HCT116 (cell line): ENCODE measurements at regions not wholly inside any gene's neighbourhood (a gene's known extent, or its start where the extent isn't known, plus 50 kb on each side); places are given as distances from the start of the nearest gene placed in this dataset.

Experiments
- EGR1 ChIP-seq: IDR thresholded peaks from 2 replicates; pipeline ENCODE4 v1.6.1; 2012; ENCODE audit warnings: low read depth
- EZH2 ChIP-seq: fragments of 200-600 bp; sonication (generic); IDR thresholded peaks from 2 replicates; pipeline ENCODE4 v1.6.1; 2017; ENCODE audit warnings: antibody characterized with exemption, mixed run types
- EZH2phosphoT487 ChIP-seq: fragments of 200-600 bp; IDR thresholded peaks from 2 replicates; pipeline ENCODE4 v1.6.1; 2018; ENCODE audit warnings: antibody characterized with exemption, borderline replicate concordance
- POLR2A ChIP-seq: IDR thresholded peaks from 2 replicates; pipeline ENCODE4 v1.7.0; 2011; ENCODE audit warnings: borderline replicate concordance; ENCODE audit not compliant: insufficient read depth, insufficient read length; ENCODE audit errors: extremely low read depth
- POLR2AphosphoS5 ChIP-seq: IDR thresholded peaks from 2 replicates; pipeline ENCODE4 v1.6.1; 2011; ENCODE audit warnings: mild to moderate bottlenecking, low read depth, low read length, moderate library complexity
- RAD21 ChIP-seq: IDR thresholded peaks from 2 replicates; pipeline ENCODE4 v1.6.1; 2012; ENCODE audit warnings: low read depth, mild to moderate bottlenecking
- SRF ChIP-seq: IDR thresholded peaks from 2 replicates; pipeline ENCODE4 v1.6.1; 2012; ENCODE audit warnings: low read depth
- TCF7L2 ChIP-seq: IDR thresholded peaks from 2 replicates; pipeline ENCODE4 v1.7.0; 2011; ENCODE audit warnings: borderline replicate concordance, inconsistent platforms; ENCODE audit not compliant: insufficient read depth, insufficient read length; ENCODE audit errors: extremely low read depth
- ZFX ChIP-seq: fragments of 450-650 bp; IDR thresholded peaks from 2 replicates; pipeline ENCODE4 v1.6.1; 2017
- ZNF274 ChIP-seq: fragments of 200-500 bp; sonication (Bioruptor generic); IDR thresholded peaks from 2 replicates; pipeline ENCODE4 v1.6.1; 2014; ENCODE audit warnings: mild to moderate bottlenecking, low read depth, low read length, inconsistent platforms
- TF ChIP-seq, protein P1 (sequence below), 3 experiments: fragments of 200-600 bp in 1 of 3; sonication (generic) in 1 of 3; IDR thresholded peaks in 2 of 3; conservative IDR thresholded peaks in 1 of 3; 2 replicates each; pipeline ENCODE4 v1.5.1; 2012 to 2017; ENCODE audit warnings: low read depth in 2 of 3, low read length in 2 of 3, antibody characterized with exemption in 1 of 3, borderline replicate concordance in 1 of 3, control low read depth in 1 of 3, mild to moderate bottlenecking in 1 of 3, mixed read lengths in 1 of 3, mixed run types in 1 of 3, moderate library complexity in 1 of 3; ENCODE audit not compliant: insufficient read depth in 1 of 3
- TF ChIP-seq, protein P2 (sequence below): IDR thresholded peaks from 2 replicates; pipeline ENCODE4 v1.6.1; 2012
- TF ChIP-seq, protein P3 (sequence below): IDR thresholded peaks from 2 replicates; pipeline ENCODE4 v1.6.1; 2012; ENCODE audit warnings: low read depth
- TF ChIP-seq, protein P4 (sequence below): IDR thresholded peaks from 2 replicates; pipeline ENCODE4 v1.6.1; 2012

DNA sequence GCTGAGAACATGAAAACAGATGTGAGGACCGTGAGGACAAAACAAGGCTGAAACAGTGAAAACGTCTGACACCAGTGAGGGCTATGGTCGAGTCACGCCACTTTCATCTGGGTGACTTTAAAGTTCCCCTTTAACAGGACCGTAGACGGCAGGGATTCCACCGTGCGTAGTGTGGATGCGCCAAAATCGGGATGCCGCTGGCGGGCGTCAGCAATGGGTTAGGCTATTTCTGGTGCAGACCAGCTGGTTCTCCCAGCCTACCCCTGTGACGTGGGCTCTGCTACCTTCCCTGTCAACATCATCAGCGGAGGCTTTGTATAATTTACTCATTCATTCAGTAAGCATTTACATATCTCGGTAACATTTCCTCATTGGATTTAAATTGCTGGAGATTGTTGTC, 246.6 kb upstream of the AJAP1 start:
- TF ChIP-seq, protein P1, sequence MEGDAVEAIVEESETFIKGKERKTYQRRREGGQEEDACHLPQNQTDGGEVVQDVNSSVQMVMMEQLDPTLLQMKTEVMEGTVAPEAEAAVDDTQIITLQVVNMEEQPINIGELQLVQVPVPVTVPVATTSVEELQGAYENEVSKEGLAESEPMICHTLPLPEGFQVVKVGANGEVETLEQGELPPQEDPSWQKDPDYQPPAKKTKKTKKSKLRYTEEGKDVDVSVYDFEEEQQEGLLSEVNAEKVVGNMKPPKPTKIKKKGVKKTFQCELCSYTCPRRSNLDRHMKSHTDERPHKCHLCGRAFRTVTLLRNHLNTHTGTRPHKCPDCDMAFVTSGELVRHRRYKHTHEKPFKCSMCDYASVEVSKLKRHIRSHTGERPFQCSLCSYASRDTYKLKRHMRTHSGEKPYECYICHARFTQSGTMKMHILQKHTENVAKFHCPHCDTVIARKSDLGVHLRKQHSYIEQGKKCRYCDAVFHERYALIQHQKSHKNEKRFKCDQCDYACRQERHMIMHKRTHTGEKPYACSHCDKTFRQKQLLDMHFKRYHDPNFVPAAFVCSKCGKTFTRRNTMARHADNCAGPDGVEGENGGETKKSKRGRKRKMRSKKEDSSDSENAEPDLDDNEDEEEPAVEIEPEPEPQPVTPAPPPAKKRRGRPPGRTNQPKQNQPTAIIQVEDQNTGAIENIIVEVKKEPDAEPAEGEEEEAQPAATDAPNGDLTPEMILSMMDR (IDR thresholded peaks at IDR 0.05 in 2 of 3, conservative IDR thresholded peaks at IDR 0.05 in 1 of 3; ENCODE audit: borderline replicate concordance in 1 of 3, insufficient read depth in 1 of 3, low read depth in 2 of 3, low read length in 2 of 3) = no peak
- no peak for TF ChIP-seq EZH2
- TF ChIP-seq, protein P2, sequence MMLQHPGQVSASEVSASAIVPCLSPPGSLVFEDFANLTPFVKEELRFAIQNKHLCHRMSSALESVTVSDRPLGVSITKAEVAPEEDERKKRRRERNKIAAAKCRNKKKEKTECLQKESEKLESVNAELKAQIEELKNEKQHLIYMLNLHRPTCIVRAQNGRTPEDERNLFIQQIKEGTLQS = no peak
- TF ChIP-seq POLR2A = no peak
- TF ChIP-seq, protein P3, sequence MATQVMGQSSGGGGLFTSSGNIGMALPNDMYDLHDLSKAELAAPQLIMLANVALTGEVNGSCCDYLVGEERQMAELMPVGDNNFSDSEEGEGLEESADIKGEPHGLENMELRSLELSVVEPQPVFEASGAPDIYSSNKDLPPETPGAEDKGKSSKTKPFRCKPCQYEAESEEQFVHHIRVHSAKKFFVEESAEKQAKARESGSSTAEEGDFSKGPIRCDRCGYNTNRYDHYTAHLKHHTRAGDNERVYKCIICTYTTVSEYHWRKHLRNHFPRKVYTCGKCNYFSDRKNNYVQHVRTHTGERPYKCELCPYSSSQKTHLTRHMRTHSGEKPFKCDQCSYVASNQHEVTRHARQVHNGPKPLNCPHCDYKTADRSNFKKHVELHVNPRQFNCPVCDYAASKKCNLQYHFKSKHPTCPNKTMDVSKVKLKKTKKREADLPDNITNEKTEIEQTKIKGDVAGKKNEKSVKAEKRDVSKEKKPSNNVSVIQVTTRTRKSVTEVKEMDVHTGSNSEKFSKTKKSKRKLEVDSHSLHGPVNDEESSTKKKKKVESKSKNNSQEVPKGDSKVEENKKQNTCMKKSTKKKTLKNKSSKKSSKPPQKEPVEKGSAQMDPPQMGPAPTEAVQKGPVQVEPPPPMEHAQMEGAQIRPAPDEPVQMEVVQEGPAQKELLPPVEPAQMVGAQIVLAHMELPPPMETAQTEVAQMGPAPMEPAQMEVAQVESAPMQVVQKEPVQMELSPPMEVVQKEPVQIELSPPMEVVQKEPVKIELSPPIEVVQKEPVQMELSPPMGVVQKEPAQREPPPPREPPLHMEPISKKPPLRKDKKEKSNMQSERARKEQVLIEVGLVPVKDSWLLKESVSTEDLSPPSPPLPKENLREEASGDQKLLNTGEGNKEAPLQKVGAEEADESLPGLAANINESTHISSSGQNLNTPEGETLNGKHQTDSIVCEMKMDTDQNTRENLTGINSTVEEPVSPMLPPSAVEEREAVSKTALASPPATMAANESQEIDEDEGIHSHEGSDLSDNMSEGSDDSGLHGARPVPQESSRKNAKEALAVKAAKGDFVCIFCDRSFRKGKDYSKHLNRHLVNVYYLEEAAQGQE = no peak
- TF ChIP-seq EGR1 = no peak
- TF ChIP-seq EZH2phosphoT487 = no peak
- TF ChIP-seq, protein P4, sequence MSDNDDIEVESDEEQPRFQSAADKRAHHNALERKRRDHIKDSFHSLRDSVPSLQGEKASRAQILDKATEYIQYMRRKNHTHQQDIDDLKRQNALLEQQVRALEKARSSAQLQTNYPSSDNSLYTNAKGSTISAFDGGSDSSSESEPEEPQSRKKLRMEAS = no peak
- TF ChIP-seq POLR2AphosphoS5 = no peak
- no peak for TF ChIP-seq TCF7L2
- TF ChIP-seq RAD21 = no peak
- no peak for TF ChIP-seq ZNF274
- no peak for TF ChIP-seq ZFX
- TF ChIP-seq SRF = no peak
